GM18517 (cell line): ENCODE measurements at regions not wholly inside any gene's neighbourhood (a gene's known extent, or its start where the extent isn't known, plus 50 kb on each side); places are given as distances from the start of the nearest gene placed in this dataset.
"Not testable (repeated sequence)": the region's sequence is repeated elsewhere in the genome, so short reads cannot be mapped to it uniquely, and the experiment has no call there.

Experiments
- ATAC-seq: cut with Tn5 transposase; IDR thresholded peaks from one replicate; pipeline ENCODE4 v1.9.1; 2021; ENCODE audit warnings: mild to moderate bottlenecking, moderate library complexity; ENCODE audit not compliant: unreplicated experiment

DNA sequence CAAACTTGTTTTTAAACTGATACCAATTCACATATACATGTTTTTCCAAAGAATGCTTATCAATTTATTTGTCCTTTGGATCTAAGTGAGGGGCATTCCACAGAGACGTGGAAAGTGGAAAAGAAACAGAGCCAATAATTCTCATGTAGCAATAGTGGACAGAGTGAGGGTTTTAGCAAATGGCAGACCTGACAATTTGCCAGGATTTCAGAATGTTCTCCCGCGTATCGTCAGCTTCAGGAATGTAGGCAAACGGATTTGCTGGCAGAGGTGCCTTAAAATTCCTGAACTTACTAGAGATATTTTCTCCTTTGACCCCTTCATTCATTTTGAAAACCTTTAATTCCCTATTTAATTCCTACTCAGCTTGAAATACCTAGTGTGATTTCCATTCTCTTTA is 193.4 kb upstream of the CPHXL start:
- ATAC-seq: no peak

- ATAC-seq: no peak
These were observed 195.0 kb upstream of the CPHXL start for GRCh38 chr16:75921281-75921680.

- ATAC-seq: no peak
These were observed 196.0 kb upstream of the CPHXL start for GRCh38 chr16:75922250-75922649.

- no peak for ATAC-seq
These were observed 198.1 kb upstream of the CPHXL start for GRCh38 chr16:75924397-75924796.

DNA sequence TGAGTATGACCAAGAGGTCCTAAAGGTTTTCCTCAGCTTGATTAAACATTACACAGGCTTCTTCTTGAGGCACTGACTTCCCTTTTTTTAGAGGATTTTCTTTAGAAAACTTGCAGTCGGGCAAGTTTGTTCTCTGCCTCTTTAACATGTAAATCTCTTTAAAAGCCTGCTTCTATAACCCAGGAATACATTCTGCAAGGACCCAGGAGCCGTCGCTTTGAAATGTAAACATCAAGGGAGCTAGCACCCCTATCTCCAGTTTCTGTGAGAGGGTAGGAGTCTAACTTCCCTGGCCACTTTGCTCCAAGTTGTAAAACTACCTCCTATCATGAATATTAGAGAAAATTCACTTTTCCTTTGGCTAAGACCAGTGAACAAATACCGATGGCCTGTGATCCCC is 201.5 kb upstream of the CPHXL start:
- ATAC-seq: no peak

- no peak for ATAC-seq
These were observed 202.0 kb upstream of the CPHXL start for GRCh38 chr16:75928295-75928694.

- no peak for ATAC-seq
These were observed 202.8 kb upstream of the CPHXL start for GRCh38 chr16:75929046-75929445.

DNA sequence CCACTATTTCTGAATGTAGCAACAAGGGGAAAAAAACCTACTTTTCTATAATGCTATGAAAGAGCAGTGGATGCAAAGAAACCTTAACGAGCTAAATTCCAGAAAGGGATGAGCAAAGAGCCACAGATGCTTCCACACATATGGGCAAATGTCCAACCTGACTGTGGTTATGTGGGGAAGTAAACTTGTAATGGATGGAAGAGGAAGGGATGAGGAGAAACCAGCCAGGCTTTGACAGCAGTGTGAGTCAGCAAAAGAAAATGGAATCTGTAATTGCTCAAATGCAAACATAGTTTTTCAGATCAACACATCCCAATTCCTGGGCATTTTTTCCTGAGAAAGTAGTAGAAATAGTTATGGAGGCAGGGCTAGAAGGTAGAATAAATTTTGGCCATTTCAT is 204.8 kb upstream of the CPHXL start:
- no peak for ATAC-seq

DNA sequence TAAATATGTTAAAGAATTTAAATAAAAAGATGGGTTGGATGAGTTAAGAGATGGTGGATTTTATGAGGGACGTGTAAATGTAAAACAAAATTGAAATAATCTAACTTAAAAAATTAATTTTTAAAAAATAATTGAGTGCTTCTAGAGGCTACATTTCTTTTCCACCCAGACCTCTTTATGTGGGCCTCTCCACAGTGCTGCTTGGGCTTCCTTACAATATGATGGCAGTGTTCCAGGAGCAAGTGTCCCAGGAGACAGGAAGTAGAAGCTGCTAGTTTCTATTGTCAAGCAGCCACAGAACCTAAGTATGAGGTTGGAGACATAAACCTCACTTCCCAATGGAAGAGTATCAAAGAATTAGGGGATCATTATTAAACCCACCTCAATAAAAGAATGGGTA is 205.7 kb upstream of the CPHXL start:
- no peak for ATAC-seq

DNA sequence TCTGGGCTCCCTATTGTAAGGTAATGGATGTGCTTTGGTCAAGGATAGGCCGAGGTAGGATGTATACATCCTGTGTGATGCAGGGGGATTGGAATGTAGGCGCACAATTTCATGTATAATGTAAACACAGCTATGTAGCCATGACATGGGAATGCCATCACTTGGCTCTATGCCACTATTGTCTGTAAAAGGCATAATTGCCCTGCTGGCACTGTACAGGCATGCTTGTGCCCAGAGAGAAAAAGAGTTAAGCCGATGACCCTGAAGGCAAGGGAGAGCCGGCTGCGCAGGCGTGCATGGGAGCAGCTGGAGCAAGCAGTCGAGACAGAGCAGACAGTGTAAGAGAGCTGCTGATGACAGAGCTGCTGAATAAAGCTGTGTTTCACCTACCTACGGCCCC is 212.5 kb upstream of the CPHXL start:
- ATAC-seq: no peak

GRCh38 chr16:75942351-75942750 is 216.1 kb upstream of the CPHXL start:
- ATAC-seq: no peak

GRCh38 chr16:75942936-75943335 is 216.6 kb upstream of the CPHXL start:
- ATAC-seq: no peak

DNA sequence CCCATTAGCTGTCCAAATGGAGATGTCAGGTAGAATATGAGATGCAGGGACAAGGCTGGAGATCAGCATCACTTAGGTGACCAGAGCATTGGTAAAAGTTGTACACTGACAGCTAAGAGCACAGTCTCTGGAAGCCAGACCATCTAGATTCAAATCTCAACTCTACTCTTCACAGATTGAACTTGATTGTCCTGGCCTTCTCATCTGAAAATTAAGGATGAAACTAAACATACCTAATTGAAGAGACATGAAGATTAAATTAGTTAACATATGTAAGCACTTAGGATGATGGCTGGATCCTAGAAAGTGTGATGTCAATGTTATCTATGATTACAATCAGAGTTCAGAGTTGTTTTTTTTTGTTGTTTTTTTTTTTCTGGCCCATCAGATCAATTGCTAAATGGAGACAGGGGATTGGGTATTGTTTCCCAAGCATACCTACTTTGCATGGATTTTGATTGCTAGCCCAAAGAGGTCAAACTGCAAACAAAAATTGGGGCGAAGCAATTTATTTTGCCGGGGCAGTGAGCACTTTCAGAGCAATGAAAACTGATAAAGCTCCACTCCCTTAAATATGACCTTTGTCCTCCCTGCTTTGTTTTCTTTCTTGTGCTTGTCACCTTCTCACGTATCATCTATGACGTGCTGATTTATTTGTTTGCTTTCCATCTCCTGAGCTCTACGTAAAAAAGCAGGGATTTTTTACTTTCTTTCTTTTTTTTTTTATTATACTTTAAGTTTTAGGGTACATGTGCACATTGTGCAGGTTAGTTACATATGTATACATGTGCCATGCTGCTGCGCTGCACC is 217.6 kb upstream of the CPHXL start:
- no peak for ATAC-seq

- ATAC-seq: no peak
These were observed 219.7 kb upstream of the CPHXL start for GRCh38 chr16:75945916-75946457.

DNA sequence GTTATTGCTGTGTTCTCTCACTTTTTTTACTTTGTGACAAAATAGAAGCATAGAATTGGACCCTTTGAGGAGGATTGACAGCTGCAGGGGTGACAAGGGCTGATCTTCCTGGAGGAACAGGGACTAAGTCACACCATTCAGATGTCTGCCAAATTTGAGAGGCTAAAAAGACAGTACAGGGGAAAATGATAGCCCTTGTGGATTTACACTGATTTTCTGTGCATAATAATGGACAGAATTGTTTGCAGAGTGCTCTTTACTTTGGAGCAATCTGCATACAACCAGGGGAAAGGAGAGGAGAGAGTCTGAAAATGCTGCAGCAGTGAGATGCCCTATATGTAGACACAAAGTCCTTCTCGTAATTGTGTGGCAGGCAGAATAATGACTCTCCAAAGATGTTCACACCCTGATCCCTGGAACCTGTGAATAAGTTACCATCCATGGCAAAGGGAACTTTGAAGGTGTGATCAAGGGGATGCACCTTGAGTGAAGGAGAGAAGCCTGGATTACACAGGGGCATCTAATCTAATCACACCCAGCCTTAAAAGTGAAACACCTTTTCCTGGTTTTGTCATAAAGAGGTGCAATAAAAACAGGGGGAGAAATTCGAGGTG is 221.4 kb upstream of the CPHXL start:
- no peak for ATAC-seq

DNA sequence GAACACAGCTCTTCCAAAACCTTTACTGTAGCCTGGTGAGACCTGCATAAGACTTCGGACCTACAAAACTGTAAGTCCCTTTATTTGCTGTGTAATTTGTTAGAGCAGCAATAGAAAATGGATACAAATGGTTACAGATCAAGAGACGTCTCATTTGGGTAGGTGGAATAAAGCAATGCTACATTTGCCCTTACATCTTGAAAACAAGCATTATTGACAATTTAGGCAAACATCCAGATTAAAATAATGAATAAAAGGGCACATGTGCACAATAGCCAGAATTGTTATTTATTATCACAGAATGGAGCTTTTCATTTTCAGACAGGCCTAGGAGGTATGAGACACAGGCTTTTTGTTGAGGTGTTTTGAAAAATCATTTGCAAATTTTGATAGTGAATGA is 222.2 kb upstream of the CPHXL start:
- no peak for ATAC-seq

DNA sequence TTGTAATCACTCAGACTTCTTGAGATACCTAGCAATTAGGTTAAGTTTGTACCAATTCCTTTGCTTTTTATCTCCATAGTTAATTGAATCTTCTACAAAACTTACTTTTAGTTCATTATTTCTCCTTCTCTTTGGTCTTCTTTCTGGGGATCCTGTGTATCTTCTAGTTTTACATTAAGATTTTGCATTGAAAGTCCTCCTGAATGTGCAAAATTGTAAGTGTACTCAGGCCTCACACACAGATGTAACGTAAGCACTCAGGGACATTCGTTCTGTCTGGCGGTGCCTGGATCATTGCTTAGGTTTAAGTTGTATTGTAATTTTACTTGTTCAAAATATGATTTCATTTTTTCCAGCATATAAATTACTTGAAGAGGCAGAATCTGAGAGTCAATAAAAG is 222.6 kb upstream of the CPHXL start:
- ATAC-seq: no peak

DNA sequence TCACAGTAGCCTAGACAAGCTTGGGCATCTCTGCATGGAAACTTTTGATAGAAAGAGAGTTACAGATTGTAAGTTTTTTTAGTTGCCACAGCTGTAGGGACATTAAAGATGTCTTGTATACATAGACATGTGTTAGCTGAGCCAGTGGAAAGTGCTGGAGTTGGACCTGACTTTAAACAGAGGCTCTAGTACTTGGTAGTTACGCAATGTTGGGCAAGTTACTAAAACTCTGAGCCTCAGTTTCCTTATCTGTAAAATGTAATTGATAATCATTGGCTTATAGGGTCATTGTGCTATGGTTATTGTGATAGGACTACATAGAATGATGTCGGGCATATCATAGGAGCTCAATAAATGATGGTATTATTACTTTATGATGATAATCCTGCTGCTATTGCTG is 225.8 kb upstream of the CPHXL start:
- ATAC-seq: no peak

GRCh38 chr16:75957870-75958269 is 231.6 kb upstream of the CPHXL start:
- ATAC-seq: no peak

- ATAC-seq: no peak
These were observed 239.4 kb upstream of the CPHXL start for GRCh38 chr16:75965504-75966374.

DNA sequence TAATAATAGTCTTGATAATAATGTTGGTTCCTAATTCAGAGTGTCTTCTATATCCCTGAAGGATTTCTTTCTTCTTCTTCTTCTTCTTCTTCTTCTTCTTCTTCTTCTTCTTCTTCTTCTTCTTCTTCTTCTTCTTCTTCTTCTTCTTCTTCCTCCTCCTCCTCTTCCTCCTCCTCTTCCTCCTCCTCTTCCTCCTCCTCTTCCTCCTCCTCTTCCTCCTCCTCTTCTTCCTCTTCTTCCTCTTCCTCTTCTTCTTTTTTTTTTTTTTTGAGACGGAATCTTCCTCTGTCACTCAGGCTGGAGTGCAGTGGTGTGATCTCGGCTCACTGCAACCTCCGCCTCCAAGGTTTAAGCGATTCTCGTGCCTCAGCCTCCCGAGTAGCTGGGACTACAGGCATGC is 242.8 kb upstream of the CPHXL start:
- ATAC-seq: not testable (repeated sequence)
